MM.1S (cell line): ENCODE measurements at regions not wholly inside any gene's neighbourhood (a gene's known extent, or its start where the extent isn't known, plus 50 kb on each side); places are given as distances from the start of the nearest gene placed in this dataset.

Experiments used
- CTCF ChIP-seq: fragments of 300-600 bp; sonication (generic); IDR thresholded peaks from 2 replicates; pipeline ENCODE4 v1.5.1; 2016; ENCODE audit warnings: antibody characterized with exemption, low read length, mixed read lengths
- EZH2 ChIP-seq: fragments of 300-600 bp; sonication (generic); optimal IDR thresholded peaks from 2 replicates; pipeline ENCODE3; 2017; ENCODE audit warnings: low read depth, mild to moderate bottlenecking, antibody characterized with exemption, low read length, mixed read lengths
- EZH2phosphoT487 ChIP-seq: fragments of 300-600 bp; sonication (generic); IDR thresholded peaks from 2 replicates; pipeline ENCODE4 v1.6.1; 2018; ENCODE audit warnings: antibody characterized with exemption, low read length

GRCh38 chr1:30575066-30575465 is 148.3 kb downstream of the MATN1 start:
- TF ChIP-seq EZH2 = no peak
- no peak for TF ChIP-seq CTCF
- TF ChIP-seq EZH2phosphoT487 = no peak
